HEK293T (cell line): ENCODE measurements at regions not wholly inside any gene's neighbourhood (a gene's known extent, or its start where the extent isn't known, plus 50 kb on each side); places are given as distances from the start of the nearest gene placed in this dataset.

Experiments
- CTCF ChIA-PET: fragments of 350-600 bp; formaldehyde crosslinking; extraction: SDS; loops from one replicate; lab custom pipeline; 2021; ENCODE audit warnings: antibody characterized with exemption, inconsistent platforms; lab: Yijun Ruan, JAX
- POLR2A ChIA-PET: fragments of 350-600 bp; formaldehyde crosslinking; extraction: SDS; loops from one replicate; lab custom pipeline; 2020; ENCODE audit warnings: antibody characterized with exemption, inconsistent platforms; lab: Yijun Ruan, JAX
- DNase-seq: peaks from one replicate; pipeline ENCODE4 v3.0.0; 2012; ENCODE audit warnings: mixed read lengths; ENCODE audit errors: extremely low spot score
- ARNT ChIP-seq: fragments of 450-650 bp; IDR thresholded peaks from 2 replicates; pipeline ENCODE4 v1.6.1; 2017; ENCODE audit warnings: mild to moderate bottlenecking
- BHLHE40 ChIP-seq: fragments of 450-650 bp; IDR thresholded peaks from 2 replicates; pipeline ENCODE4 v1.6.1; 2016; ENCODE audit warnings: mild to moderate bottlenecking, moderate library complexity, borderline replicate concordance
- CTBP1 ChIP-seq: fragments of 450-650 bp; IDR thresholded peaks from 2 replicates; pipeline ENCODE4 v1.6.1; 2016; ENCODE audit warnings: borderline replicate concordance
- FOXA1 ChIP-seq: fragments of 450-650 bp; IDR thresholded peaks from 2 replicates; pipeline ENCODE4 v1.6.1; 2016; ENCODE audit warnings: mild to moderate bottlenecking
- FOXK2 ChIP-seq: fragments of 450-650 bp; IDR thresholded peaks from 2 replicates; pipeline ENCODE4 v1.6.1; 2016; ENCODE audit warnings: mild to moderate bottlenecking
- FOXM1 ChIP-seq: fragments of 450-650 bp; IDR thresholded peaks from 2 replicates; pipeline ENCODE4 v1.6.1; 2017; ENCODE audit warnings: mild to moderate bottlenecking, borderline replicate concordance
- HDGF ChIP-seq: fragments of 450-650 bp; IDR thresholded peaks from 2 replicates; pipeline ENCODE4 v1.6.1; 2017; ENCODE audit warnings: antibody characterized with exemption, borderline replicate concordance
- L3MBTL2 ChIP-seq: fragments of 450-650 bp; conservative IDR thresholded peaks from 2 replicates; pipeline ENCODE4 v1.6.1; 2016; ENCODE audit warnings: mild to moderate bottlenecking
- LEF1 ChIP-seq: fragments of 450-650 bp; IDR thresholded peaks from 2 replicates; pipeline ENCODE4 v1.6.1; 2017; ENCODE audit warnings: mild to moderate bottlenecking, borderline replicate concordance
- NFRKB ChIP-seq: fragments of 450-650 bp; IDR thresholded peaks from 2 replicates; pipeline ENCODE4 v1.6.1; 2016; ENCODE audit warnings: mild to moderate bottlenecking, moderate library complexity
- PKNOX1 ChIP-seq: fragments of 450-650 bp; IDR thresholded peaks from 2 replicates; pipeline ENCODE4 v1.6.1; 2016
- SP1 ChIP-seq: fragments of 450-650 bp; IDR thresholded peaks from 2 replicates; pipeline ENCODE4 v1.6.1; 2017
- SUZ12 ChIP-seq: fragments of 450-650 bp; IDR thresholded peaks from 2 replicates; pipeline ENCODE4 v1.6.1; 2016; ENCODE audit warnings: mild to moderate bottlenecking
- TARDBP ChIP-seq: fragments of 450-650 bp; IDR thresholded peaks from 2 replicates; pipeline ENCODE4 v1.6.1; 2016
- ZNF384 ChIP-seq: fragments of 450-650 bp; IDR thresholded peaks from 2 replicates; pipeline ENCODE4 v1.6.1; 2016

GRCh38 chr17:77416105-77416713 is 275.4 kb downstream of the SEC14L1 start:
- POLR2A ChIA-PET: no interaction called here
- no peak for TF ChIP-seq ARNT
- no peak for TF ChIP-seq CTBP1
- no peak for TF ChIP-seq FOXA1
- no peak for TF ChIP-seq NFRKB
- no peak for TF ChIP-seq HDGF
- no peak for TF ChIP-seq FOXK2
- no peak for TF ChIP-seq PKNOX1
- CTCF ChIA-PET: no interaction called here
- no peak for DNase-seq

- ChIA-PET POLR2A (no interaction called here), CTCF (no interaction called here)
- TF ChIP-seq BHLHE40: no peak
- no peak for DNase-seq
Measured at GRCh38 chr17:77417575-77417974, 276.8 kb downstream of the SEC14L1 start.

GRCh38 chr17:77418609-77419008 is 277.8 kb downstream of the SEC14L1 start:
- TF ChIP-seq L3MBTL2 (no peak), LEF1 (no peak), NFRKB (no peak), PKNOX1 (no peak), TARDBP (no peak), ARNT (no peak)
- ChIA-PET CTCF (no interaction called here), POLR2A (no interaction called here)
- no peak for DNase-seq

GRCh38 chr17:77419095-77419494 is 278.3 kb downstream of the SEC14L1 start:
- no peak for TF ChIP-seq SUZ12
- no peak for TF ChIP-seq TARDBP
- no peak for TF ChIP-seq NFRKB
- no peak for TF ChIP-seq PKNOX1
- TF ChIP-seq HDGF: no peak
- DNase-seq: no peak
- POLR2A ChIA-PET: no interaction called here
- CTCF ChIA-PET: no interaction called here

GRCh38 chr17:77419547-77420094 is 278.9 kb downstream of the SEC14L1 start:
- POLR2A ChIA-PET: no interaction called here
- TF ChIP-seq ARNT (no peak), ZNF384 (no peak), LEF1 (no peak), PKNOX1 (peak; percentile 51), SP1 (no peak), CTBP1 (no peak), FOXM1 (no peak)

GRCh38 chr17:77420095-77420803 is 279.5 kb downstream of the SEC14L1 start:
- no peak for DNase-seq
- POLR2A ChIA-PET: interaction anchor here (0.8 to 0.9 kb wide), 2 partner anchors 11 to 538 kb away, joined by 3 to 4 read pairs; partner anchors contain the start of gene TNRC6C
- TF ChIP-seq ZNF384 (no peak), NFRKB (no peak), BHLHE40 (no peak), FOXA1 (no peak)
- CTCF ChIA-PET: interaction anchor here (1.3 to 2.5 kb wide), 2 partner anchors 9 to 20 kb away, joined by 5 to 15 read pairs; no protein-coding TSS in a partner anchor

More at GRCh38 chr17:77419547-77420094, 278.9 kb downstream of the SEC14L1 start:
- peak; percentile 59 for DNase-seq
- CTCF ChIA-PET: interaction anchor here (2.5 kb wide), 1 partner anchor 10 kb away, joined by 15 read pairs; no protein-coding TSS in a partner anchor
